B cell (primary cell): ENCODE measurements at regions not wholly inside any gene's neighbourhood (a gene's known extent, or its start where the extent isn't known, plus 50 kb on each side); places are given as distances from the start of the nearest gene placed in this dataset.

Experiments used
- ATAC-seq: fragments of 200-7000 bp; cut with Tn5 transposase; one replicate; pipeline ENCODE4 v1.10.0; 2021; ENCODE audit warnings: low read depth, mild to moderate bottlenecking, moderate number of reproducible peaks, moderate library complexity
- CTCF ChIA-PET: fragments of 350-600 bp; sonication (Branson Sonifier 250); formaldehyde crosslinking; loops from one replicate; lab custom pipeline; 2021; ENCODE audit warnings: antibody characterized with exemption, inconsistent platforms; lab: Charles Lee
- POLR2A ChIA-PET: fragments of 350-600 bp; sonication (Branson Sonifier 250); formaldehyde crosslinking; loops from one replicate; lab custom pipeline; 2021; ENCODE audit warnings: antibody characterized with exemption; lab: Charles Lee
- DNase-seq: peaks from one replicate; pipeline ENCODE4 v3.0.0; 2013
- H2AFZ ChIP-seq: 2 replicates; pipeline ENCODE4 v1.6.1; 2012; ENCODE audit warnings: mild to moderate bottlenecking, low read depth, low read length; ENCODE audit not compliant: insufficient read depth, poor library complexity, severe bottlenecking
- H3K27ac ChIP-seq, 2 donors: 1 replicate in 1 of 2; 2 replicates in 1 of 2; pipeline ENCODE4 v1.5.1; 2012 to 2013; ENCODE audit warnings: low read length in 2 of 2, mild to moderate bottlenecking in 2 of 2, moderate library complexity in 1 of 2
- H3K27me3 ChIP-seq, 4 experiments: fragments of 200-600 bp in 1 of 4; sonication (generic) in 1 of 4; replicated peaks in 1 of 4; 1 replicate in 2 of 4; 2 replicates in 2 of 4; pipeline versions ENCODE4 v1.6.1 to v1.7.0; 2013 to 2016; ENCODE audit warnings: low read length in 3 of 4, mild to moderate bottlenecking in 2 of 4, mixed read lengths in 1 of 4, moderate library complexity in 1 of 4; ENCODE audit not compliant: insufficient read depth in 4 of 4, control insufficient read depth in 3 of 4; ENCODE audit errors: control extremely low read depth in 1 of 4
- H3K36me3 ChIP-seq, 2 experiments: replicated peaks in 1 of 2; 1 replicate in 1 of 2; 2 replicates in 1 of 2; pipeline versions ENCODE4 v1.6.1 to v1.7.1; 2013; ENCODE audit warnings: low read length in 1 of 2; ENCODE audit not compliant: insufficient read depth in 2 of 2, control insufficient read depth in 1 of 2; ENCODE audit errors: control extremely low read depth in 1 of 2, extremely low read depth in 1 of 2
- H3K4me1 ChIP-seq, 2 donors: fragments of 200-600 bp in 1 of 2; sonication (generic) in 1 of 2; 1 replicate in 1 of 2; 2 replicates in 1 of 2; pipeline versions ENCODE4 v1.5.1 to v1.6.1; 2013 to 2017; ENCODE audit warnings: low read length in 2 of 2; ENCODE audit not compliant: control insufficient read depth in 2 of 2, insufficient read depth in 2 of 2
- H3K4me2 ChIP-seq: replicated peaks from 2 replicates; pipeline ENCODE3; 2012; ENCODE audit warnings: mild to moderate bottlenecking, low read depth, low read length; ENCODE audit not compliant: poor library complexity, severe bottlenecking
- H3K4me3 ChIP-seq, 5 experiments: fragments of 200-600 bp in 1 of 5; sonication (generic) in 1 of 5; 1 replicate in 3 of 5; 2 replicates in 2 of 5; pipeline versions ENCODE4 v1.5.1 to v1.7.0; 2011 to 2016; ENCODE audit warnings: low read length in 4 of 5, mild to moderate bottlenecking in 4 of 5, low read depth in 2 of 5, control low read depth in 1 of 5, moderate library complexity in 1 of 5; ENCODE audit not compliant: insufficient read depth in 1 of 5; ENCODE audit errors: control extremely low read depth in 1 of 5, extremely low read depth in 1 of 5
- H3K79me2 ChIP-seq: fragments of 200-600 bp; sonication (generic); one replicate; pipeline ENCODE4 v1.6.0; 2016; ENCODE audit warnings: low read length; ENCODE audit not compliant: control insufficient read depth, insufficient read depth
- H3K9ac ChIP-seq: fragments of 200-600 bp; sonication (generic); 2 replicates; pipeline ENCODE4 v1.6.1; 2017; ENCODE audit warnings: mild to moderate bottlenecking, low read length, moderate library complexity
- H3K9me3 ChIP-seq, 3 donors: one replicate each; pipeline versions ENCODE4 v1.6.1 to v1.7.1; 2013; ENCODE audit warnings: low read length in 2 of 3; ENCODE audit not compliant: control insufficient read depth in 2 of 3, insufficient read depth in 1 of 3; ENCODE audit errors: control extremely low read depth in 1 of 3
- H4K20me1 ChIP-seq: 2 replicates; pipeline ENCODE4 v1.6.0; 2012; ENCODE audit warnings: mild to moderate bottlenecking, low read length; ENCODE audit not compliant: insufficient read depth, control insufficient read depth, poor library complexity, severe bottlenecking
- H3K27ac Mint-ChIP-seq: one replicate; pipeline ENCODE4 v1.8.0; 2021; ENCODE audit warnings: mixed read lengths
- H3K27me3 Mint-ChIP-seq: one replicate; pipeline ENCODE4 v1.8.0; 2021; ENCODE audit warnings: mixed read lengths
- H3K4me1 Mint-ChIP-seq: one replicate; pipeline ENCODE4 v1.8.0; 2021; ENCODE audit warnings: mixed read lengths
- H3K4me3 Mint-ChIP-seq: one replicate; pipeline ENCODE4 v1.8.0; 2021; ENCODE audit warnings: mixed read lengths
- H3K9me3 Mint-ChIP-seq: one replicate; pipeline ENCODE4 v1.8.0; 2022; ENCODE audit warnings: mixed read lengths; ENCODE audit not compliant: insufficient read depth
- EZH2 ChIP-seq: IDR thresholded peaks from 2 replicates; pipeline ENCODE4 v1.6.1; 2012; ENCODE audit warnings: borderline replicate concordance, low read depth, mild to moderate bottlenecking, moderate library complexity, low read length; ENCODE audit not compliant: insufficient read depth, poor library complexity, severe bottlenecking
- WGBS: methylation state at CpG from one replicate; pipeline ENCODE4 v1.1.5; 2013; ENCODE audit warnings: missing lambda C conversion rate; ENCODE audit not compliant: insufficient coverage; 5-methylcytosine and 5-hydroxymethylcytosine counted together
- intact Hi-C: fragments of 100-400 bp; cut with micrococcal nuclease; formaldehyde crosslinking; loops from one replicate; pipeline ENCODE4 v1.10.0; 2022
- TF ChIP-seq, protein P1 (sequence below): fragments of 200-600 bp; IDR thresholded peaks from one replicate; pipeline ENCODE4 v1.8.0; 2022; ENCODE audit warnings: antibody characterized with exemption, mild to moderate bottlenecking

DNA sequence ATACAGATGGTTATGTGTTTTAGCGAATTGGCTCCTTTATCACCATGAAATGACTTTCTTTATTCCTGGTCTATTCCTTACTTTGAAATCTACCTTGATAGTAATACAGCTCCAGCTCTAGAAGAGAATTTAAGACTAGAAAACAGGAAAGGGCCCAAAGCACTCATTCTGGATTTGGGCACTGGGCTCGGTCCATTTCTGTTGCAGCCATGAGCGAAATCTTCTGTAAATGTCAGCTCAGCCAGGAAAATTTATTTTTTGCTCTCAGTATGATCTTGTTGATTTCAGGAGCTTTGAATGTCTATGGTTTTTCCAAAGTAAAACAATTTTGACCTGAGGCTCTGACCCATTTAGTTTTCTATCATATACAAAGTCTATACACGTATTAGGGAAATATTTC lies 104.1 kb downstream of the DIRAS2 start:
- 100% methylated on average over 2 of the region's 4 CpGs for WGBS
- no peaks in the 10 kb centered on the region for H3K4me1 Mint-ChIP-seq
- H3K9me3 ChIP-seq, result no peaks in the 10 kb centered on the region
- H3K4me3 ChIP-seq, result no peak overlapping the region
- H3K9ac ChIP-seq, result no peak overlapping the region
- no peaks in the 10 kb centered on the region for H3K4me1 ChIP-seq
- H3K27me3 Mint-ChIP-seq, result peaks cover 22% of the 10 kb centered on the region
- H3K27ac ChIP-seq, result no peak overlapping the region
- TF ChIP-seq, protein P1, sequence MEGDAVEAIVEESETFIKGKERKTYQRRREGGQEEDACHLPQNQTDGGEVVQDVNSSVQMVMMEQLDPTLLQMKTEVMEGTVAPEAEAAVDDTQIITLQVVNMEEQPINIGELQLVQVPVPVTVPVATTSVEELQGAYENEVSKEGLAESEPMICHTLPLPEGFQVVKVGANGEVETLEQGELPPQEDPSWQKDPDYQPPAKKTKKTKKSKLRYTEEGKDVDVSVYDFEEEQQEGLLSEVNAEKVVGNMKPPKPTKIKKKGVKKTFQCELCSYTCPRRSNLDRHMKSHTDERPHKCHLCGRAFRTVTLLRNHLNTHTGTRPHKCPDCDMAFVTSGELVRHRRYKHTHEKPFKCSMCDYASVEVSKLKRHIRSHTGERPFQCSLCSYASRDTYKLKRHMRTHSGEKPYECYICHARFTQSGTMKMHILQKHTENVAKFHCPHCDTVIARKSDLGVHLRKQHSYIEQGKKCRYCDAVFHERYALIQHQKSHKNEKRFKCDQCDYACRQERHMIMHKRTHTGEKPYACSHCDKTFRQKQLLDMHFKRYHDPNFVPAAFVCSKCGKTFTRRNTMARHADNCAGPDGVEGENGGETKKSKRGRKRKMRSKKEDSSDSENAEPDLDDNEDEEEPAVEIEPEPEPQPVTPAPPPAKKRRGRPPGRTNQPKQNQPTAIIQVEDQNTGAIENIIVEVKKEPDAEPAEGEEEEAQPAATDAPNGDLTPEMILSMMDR, result no peak
- no peak for TF ChIP-seq EZH2
- H4K20me1 ChIP-seq, result no peaks in the 10 kb centered on the region
- DNase-seq (no peak), ATAC-seq (no peak)
- H3K4me3 Mint-ChIP-seq, result no peak overlapping the region
- no peak overlapping the region for H3K4me2 ChIP-seq
- no peak overlapping the region for H3K27ac Mint-ChIP-seq
- no peaks in the 10 kb centered on the region for H3K36me3 ChIP-seq
- intact Hi-C loops, result no loop called here
- no peak overlapping the region for H2AFZ ChIP-seq
- H3K79me2 ChIP-seq, result no peaks in the 10 kb centered on the region
- no peaks in the 10 kb centered on the region for H3K9me3 Mint-ChIP-seq
- ChIA-PET POLR2A (no interaction called here), CTCF (no interaction called here)
- H3K27me3 ChIP-seq, result peaks cover 0 to 15% (median 2%) of the 10 kb centered on the region in 4 experiments

DNA sequence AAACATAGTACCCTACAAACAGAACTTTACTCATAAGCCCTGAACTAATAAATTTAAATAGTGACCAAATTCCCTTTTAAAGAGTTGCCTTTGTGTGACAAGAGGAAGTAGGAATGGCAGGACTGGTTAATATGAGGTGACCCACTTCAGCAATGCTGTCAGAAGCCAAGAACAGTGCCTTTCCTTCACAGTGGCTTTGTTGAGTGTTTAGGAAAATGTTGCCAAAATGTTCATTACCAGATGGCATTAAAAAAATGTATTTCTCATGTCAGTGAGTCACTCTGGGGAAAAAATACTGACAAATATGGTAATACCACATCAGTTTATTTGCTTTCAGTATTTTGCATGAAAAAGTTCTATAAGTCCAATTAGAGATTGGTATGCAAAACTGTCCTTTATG lies 103.3 kb downstream of the DIRAS2 start:
- Histone ChIP-seq H3K27me3 (peaks cover 0 to 10% (median 2%) of the 10 kb centered on the region in 4 experiments), H3K36me3 (no peaks in the 10 kb centered on the region), H4K20me1 (no peaks in the 10 kb centered on the region), H3K4me3 (no peak overlapping the region), H3K9ac (no peak overlapping the region), H3K4me1 (no peaks in the 10 kb centered on the region), H3K27ac (no peak overlapping the region), H3K9me3 (no peaks in the 10 kb centered on the region), H3K4me2 (no peak overlapping the region), H2AFZ (no peak overlapping the region), H3K79me2 (no peaks in the 10 kb centered on the region)
- ATAC-seq, result no peak
- POLR2A ChIA-PET, result no interaction called here
- Mint-ChIP-seq H3K9me3 (no peaks in the 10 kb centered on the region), H3K27me3 (peaks cover 22% of the 10 kb centered on the region), H3K27ac (no peak overlapping the region), H3K4me1 (no peaks in the 10 kb centered on the region), H3K4me3 (no peak overlapping the region)
- TF ChIP-seq, protein P1, result no peak
- no peak for TF ChIP-seq EZH2
- DNase-seq, result no peak
- intact Hi-C loops, result no loop called here
- CTCF ChIA-PET, result no interaction called here
